ENCODE measurements at regions not wholly inside any gene's neighbourhood (a gene's known extent, or its start where the extent isn't known, plus 50 kb on each side); places are given as distances from the start of the nearest gene placed in this dataset.

- DNase-seq, result no peak
Measured at GRCh38 chr1:110816945-110817344, 56.0 kb upstream of the CD53 start.

DNA sequence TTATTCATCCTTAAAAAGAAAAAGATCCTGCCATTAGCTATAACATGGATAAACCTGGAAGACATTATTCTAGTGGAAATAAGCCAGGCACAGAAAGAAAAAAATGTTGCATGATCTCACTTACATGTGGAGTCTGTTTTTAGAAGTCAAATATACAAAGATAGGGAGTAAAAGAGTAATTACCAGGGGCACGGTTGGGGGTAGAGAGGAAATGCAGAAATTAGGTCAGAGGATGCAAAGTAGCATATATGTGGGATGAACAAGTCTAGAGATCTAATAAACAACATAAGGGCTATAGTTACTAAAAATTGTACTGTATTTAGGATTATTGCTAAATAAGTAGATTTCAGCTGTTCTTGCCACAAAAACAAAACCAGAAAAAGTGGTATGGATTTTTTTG, 61.4 kb upstream of the CD53 start:
- no peak for DNase-seq

DNA sequence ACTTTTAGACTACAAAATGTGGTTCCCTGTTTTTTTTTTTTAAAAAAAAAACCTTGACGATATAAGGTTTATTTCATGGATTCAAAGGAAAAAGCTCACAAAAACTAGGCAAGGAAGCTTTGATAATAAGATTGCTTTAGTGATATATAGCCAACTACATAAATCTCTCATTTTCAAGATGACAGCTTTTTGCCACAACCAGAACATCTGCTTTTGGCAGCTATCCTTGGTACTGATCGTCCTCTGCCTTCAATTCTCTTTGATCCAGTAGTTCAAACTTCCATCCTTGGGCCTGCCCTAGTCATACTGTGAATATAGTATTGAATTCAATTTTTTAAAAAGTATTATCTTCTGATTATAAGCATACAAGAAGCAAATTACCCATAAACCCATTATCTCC, 72.9 kb upstream of the CD53 start:
- DNase-seq, result no peak

GRCh38 chr1:110798691-110799256, 74.2 kb upstream of the CD53 start:
- DNase-seq, result no peak

DNA sequence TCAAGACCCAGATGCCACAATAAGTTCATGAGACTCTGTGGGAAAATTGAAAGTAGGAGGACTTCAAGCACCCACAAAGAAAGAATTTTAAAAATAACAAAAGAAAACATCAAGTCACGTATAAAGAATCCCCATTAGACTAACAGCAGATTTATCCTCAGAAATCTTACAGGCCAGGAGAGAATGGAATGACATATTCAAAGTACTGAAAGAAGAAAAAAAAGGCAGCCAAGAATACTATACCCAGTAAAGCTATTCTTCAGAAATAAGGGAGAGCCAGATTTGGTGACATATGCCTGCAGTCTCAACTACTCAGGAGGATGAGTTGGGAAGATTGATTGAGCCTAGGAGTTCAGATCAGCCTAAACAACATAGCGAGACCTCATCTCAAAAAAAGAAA, 84.3 kb upstream of the CD53 start:
- no peak for DNase-seq

DNA sequence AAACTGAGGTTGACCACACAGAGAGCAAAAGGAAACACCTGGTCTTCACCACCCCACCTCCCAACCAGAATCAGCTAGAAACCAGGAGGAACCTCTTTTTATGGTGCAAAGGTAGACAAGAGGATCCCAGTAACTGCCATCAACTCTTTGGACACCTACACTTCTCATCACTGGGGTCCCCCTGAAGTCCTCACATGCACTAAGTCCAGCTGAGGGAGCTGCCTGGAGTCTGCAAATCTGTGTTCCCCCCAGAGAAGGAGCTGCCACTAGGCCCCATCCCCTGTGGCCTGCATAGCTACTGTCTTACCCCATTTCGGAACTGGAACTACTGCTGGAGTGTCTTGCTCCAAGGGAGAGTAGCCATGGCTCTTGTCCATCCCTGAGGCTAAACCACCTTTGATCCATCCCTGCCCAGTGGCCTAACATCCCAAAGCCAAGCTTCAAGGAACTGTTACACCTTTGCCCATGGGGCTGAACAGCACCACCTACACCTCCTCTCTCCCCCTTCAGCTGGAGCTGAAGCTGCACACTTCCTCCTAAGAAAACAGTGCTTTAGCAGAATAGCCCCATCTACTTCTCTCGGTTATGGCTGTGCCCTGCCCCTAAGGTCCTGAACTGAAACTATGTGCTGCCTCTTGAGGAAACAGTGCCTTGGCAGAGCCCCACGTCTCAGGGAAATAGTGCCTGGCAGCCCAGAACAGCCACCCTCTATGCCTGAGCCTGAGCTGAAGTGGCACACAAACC, 85.4 kb upstream of the CD53 start:
- no peak for DNase-seq

DNA sequence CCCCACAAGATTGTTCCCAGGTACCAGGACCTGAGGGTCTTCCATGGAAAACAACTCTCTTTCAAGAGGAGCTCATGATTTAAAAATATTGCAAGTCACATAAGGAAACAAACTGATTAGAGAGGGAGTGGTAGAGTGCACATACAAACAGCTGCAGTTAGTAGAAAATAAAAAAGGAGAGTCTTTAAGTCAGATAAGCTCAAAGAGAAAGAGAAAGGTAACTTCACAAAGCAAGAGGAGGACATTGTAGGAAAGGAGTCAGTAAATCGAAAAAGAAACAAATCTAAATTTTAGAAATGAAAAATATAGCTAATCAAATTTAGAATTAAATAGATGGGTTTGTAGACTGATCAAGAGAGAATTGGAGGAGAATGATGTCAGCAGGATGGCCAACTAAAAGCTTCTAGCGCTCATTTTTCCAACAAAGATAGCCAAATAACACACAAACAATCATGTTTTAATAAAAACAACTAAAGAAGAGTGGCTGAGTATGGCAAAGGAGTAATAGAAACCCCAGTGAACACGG, 86.1 kb upstream of the CD53 start:
- no peak for DNase-seq

- DNase-seq, result no peak
Measured at GRCh38 chr1:110785612-110786011, 87.3 kb upstream of the CD53 start.

DNA sequence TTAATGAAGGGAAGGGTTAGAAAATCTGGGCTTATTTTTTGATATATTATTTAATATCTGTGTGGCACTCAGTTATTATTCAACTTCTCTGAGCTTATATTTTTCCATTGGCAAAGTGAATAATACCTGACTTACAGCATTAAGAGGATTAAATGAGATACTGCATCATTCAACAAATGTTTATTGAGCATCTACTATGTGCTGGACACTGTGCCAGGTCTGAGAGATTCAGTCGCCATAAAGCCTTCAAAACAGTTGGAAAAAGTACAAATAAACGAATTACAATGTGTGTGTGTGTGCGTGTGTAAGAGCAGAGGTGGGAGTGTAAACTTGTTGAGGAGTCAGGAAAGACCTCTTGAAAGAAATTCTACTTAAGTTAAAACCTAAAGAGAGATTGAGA, 87.9 kb upstream of the CD53 start:
- DNase-seq, result no peak

DNA sequence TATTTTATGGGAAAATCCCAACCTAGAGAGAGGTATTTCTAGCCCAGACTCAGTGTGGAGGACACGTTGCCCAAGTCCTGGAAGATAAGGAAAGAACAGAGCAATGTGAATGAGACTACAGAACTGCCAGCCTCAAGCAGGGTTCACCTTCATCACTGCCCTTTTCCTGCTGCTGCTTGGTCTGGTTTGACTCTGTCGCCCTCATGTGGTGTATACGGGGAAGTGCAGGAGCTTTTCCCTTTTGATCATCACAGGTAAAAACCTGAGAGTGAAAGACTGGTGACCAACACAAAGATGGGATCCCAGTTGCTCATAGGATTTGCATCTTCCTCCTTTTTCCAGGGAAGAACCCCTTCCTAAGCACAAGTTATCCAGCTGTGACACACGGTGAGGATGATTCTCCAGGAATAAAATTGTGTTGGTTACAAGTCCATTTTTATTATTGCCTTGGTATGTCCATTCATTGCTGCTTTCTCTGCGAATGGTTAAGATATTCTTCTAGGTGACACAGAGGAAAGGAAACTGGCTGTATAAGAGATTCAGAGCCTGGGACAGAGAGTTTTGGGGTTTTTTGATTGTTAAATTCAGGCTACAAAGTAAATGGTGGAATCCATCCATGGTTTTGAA, 89.5 kb upstream of the CD53 start:
- peak; percentile 35 to 57 for DNase-seq

GRCh38 chr1:110781525-110781924, 91.4 kb upstream of the CD53 start:
- DNase-seq, result no peak

DNA sequence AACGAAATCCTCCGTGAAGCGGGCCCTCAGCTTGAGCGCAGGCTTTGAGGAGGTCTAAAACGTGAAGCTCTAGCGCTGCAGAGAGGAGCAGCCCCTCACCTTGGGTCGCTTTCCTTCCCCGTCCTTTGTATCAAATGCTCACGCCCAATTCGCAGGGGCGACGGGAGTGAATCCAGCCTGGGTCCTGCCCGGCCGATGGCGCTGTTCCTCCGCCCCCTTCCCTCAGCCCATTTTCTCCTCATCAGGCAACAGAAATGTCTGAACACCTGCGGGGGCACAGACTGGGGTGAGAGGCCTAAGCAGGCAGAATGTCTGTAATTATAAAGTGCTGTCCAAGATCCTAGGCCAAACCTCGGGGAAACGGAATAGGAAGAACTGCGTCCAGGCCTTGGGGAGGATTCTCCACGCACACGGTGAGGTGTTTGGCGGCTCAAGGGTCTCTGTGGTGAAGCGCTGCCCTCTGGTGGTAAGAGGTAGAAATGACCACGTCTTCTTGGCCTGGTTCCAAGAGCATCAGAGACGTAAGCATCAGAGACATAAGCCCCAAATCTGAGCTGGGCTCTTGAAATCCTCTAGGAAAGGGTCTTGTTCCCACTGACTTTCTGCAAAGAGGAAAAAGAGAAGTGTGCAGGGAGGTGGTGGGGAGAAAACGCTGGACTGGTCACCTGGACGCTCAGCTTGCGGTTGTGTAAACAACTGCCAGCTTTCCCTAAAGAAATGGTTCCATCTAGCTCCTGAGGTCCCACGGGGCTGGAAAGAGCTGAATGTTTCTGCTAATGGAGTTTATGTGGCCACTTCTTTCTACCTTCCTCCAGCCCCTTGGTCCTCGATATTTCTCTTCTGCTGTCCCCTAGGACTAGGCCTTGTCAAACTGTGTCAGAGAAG, 92.1 kb upstream of the CD53 start:
- DNase-seq, result peak; percentile 11 to 46

GRCh38 chr1:110779636-110780035, 93.3 kb upstream of the CD53 start:
- DNase-seq, result no peak

DNA sequence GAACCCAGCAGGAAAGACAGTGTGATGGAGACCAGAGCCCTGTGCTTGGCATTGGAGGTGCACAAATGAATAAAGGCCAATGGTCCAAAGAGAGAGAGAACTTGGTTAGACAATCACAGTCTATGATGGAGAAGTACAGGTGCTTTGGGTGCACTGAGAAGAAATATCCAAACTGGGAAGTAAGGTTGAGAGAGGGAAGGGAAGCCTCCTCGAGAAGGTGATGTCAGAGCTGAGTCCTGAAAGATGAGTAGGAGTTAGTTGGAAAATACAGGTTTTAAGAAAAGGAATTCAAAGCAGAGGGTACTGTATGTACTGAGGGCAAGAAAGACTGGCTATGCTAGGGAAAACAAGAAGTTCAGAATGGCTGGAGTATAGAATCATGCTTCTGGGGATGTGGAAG, 94.1 kb upstream of the CD53 start:
- no peak for DNase-seq

DNA sequence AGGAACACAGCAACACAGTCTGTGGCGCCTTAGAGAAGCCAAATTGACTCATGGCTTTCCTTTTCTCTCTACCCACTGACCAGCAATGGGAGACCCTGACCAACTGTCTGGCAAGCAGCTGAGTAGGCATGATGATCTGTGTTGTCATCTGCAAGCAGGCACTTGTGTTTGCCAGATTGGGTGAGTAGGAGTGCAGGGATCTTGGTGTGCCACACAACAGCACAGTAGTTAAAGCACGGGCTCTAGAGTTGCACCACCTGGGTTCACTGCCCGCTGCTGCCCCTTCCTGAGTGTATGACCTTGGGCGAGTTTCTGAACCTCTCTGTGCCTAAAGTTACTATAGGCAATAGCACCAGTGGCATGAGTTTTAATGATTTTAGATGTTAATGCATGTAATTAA, 95.7 kb upstream of the CD53 start:
- no peak for DNase-seq

- no peak for DNase-seq
Measured at GRCh38 chr1:110774398-110774797, 98.5 kb upstream of the CD53 start.

GRCh38 chr1:110773813-110774212, 99.1 kb upstream of the KCNA3 start:
- no peak for DNase-seq

DNA sequence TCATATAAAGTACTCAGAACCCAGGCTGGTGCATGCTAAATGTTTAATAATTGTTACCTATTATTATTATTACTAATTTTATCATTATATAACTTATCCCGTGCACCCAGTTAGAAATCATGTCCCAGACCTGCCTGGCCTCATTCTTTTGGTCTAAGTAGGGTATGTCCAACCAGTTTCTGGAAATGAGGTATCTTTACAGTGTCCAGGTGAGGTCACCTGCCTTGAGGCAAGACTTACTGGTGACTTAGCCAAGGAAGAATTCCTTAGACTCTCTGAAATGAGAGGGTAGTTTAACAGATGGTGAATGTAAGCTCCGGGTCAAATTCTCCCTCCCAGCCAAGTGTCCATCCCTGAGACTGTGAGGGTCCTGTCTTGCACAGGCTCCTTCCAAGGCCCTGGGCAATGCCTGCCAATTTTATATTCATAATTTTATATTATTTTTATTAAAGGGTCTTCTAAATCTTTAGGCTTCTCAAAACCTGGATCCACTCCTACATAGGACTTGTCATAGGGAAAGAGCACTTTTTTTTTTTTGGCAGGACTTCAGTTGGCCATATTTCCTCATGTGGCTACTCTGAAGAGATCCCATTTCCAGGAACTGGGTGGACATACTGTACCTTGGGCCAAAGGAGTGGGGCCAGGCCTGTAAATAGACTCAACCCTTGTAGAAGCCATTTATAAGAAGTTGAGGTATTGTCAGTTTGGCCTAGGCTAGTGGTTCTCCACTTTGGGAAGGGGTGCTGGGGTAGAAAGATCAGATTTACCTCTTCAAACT, 96.7 kb upstream of the KCNA3 start:
- no peak for DNase-seq

GRCh38 chr1:110770832-110771231, 96.1 kb upstream of the KCNA3 start:
- no peak for DNase-seq

- DNase-seq, result no peak
Measured at GRCh38 chr1:110768605-110769004, 93.9 kb upstream of the KCNA3 start.

GRCh38 chr1:110766336-110766647, 91.6 kb upstream of the KCNA3 start:
- DNase-seq, result no peak

GRCh38 chr1:110765640-110766335, 91.0 kb upstream of the KCNA3 start:
- DNase-seq, result peak; percentile 46

All from AML-193 (cell line).